CD14-positive monocyte (primary cell): ENCODE measurements at regions not wholly inside any gene's neighbourhood (a gene's known extent, or its start where the extent isn't known, plus 50 kb on each side); places are given as distances from the start of the nearest gene placed in this dataset.

Source experiments
- DNase-seq, 3 donors: peaks; one replicate each; pipeline ENCODE4 v3.0.0-alpha.2; 2011 to 2022
- H2AFZ ChIP-seq: 2 replicates; pipeline ENCODE4 v1.6.0; 2012; ENCODE audit warnings: mild to moderate bottlenecking, low read depth, low read length, inconsistent platforms; ENCODE audit not compliant: insufficient read depth, poor library complexity, severe bottlenecking
- H3K27ac ChIP-seq, 2 donors: 1 replicate in 1 of 2; 2 replicates in 1 of 2; pipeline ENCODE4 v1.5.1; 2012 to 2013; ENCODE audit warnings: low read length in 2 of 2, control low read depth in 1 of 2, inconsistent platforms in 1 of 2, low read depth in 1 of 2, mild to moderate bottlenecking in 1 of 2
- H3K27me3 ChIP-seq, 2 donors: one replicate each; pipeline versions ENCODE4 v1.6.0 to v1.6.1; 2011 to 2013; ENCODE audit warnings: low read length in 2 of 2; ENCODE audit not compliant: control insufficient read depth in 2 of 2, insufficient read depth in 2 of 2
- H3K36me3 ChIP-seq, 2 donors: replicated peaks in 1 of 2; 1 replicate in 1 of 2; 2 replicates in 1 of 2; pipeline versions ENCODE4 v1.5.1 to v1.6.1; 2012 to 2013; ENCODE audit warnings: low read length in 2 of 2, control low read depth in 1 of 2, inconsistent platforms in 1 of 2, mild to moderate bottlenecking in 1 of 2; ENCODE audit not compliant: insufficient read depth in 2 of 2, control insufficient read depth in 1 of 2
- H3K4me1 ChIP-seq, 2 donors: 1 replicate in 1 of 2; 2 replicates in 1 of 2; pipeline versions ENCODE4 v1.5.1 to v1.6.1; 2012 to 2013; ENCODE audit warnings: low read length in 2 of 2, control low read depth in 1 of 2, inconsistent platforms in 1 of 2, mild to moderate bottlenecking in 1 of 2, moderate library complexity in 1 of 2; ENCODE audit not compliant: insufficient read depth in 2 of 2, control insufficient read depth in 1 of 2
- H3K4me2 ChIP-seq: replicated peaks from 2 replicates; pipeline ENCODE3; 2012; ENCODE audit warnings: low read length, moderate library complexity, mild to moderate bottlenecking; ENCODE audit not compliant: poor library complexity, severe bottlenecking; ENCODE audit errors: extremely low read depth
- H3K4me3 ChIP-seq, 3 experiments: fragments of 200-600 bp in 1 of 3; sonication (generic) in 1 of 3; replicated peaks in 1 of 3; 1 replicate in 2 of 3; 2 replicates in 1 of 3; pipeline ENCODE4 v1.5.1; 2011 to 2013; ENCODE audit warnings: low read length in 3 of 3, mild to moderate bottlenecking in 3 of 3, control low read depth in 2 of 3, low read depth in 2 of 3, inconsistent platforms in 1 of 3, moderate library complexity in 1 of 3
- H3K79me2 ChIP-seq: 2 replicates; pipeline ENCODE4 v1.6.0; 2012; ENCODE audit warnings: mild to moderate bottlenecking, control low read depth, inconsistent platforms, low read length, moderate library complexity; ENCODE audit not compliant: insufficient read depth
- H3K9ac ChIP-seq: 2 replicates; pipeline ENCODE4 v1.6.0; 2017; ENCODE audit warnings: low read length, mild to moderate bottlenecking; ENCODE audit not compliant: insufficient read depth, poor library complexity, severe bottlenecking
- H3K9me3 ChIP-seq, 2 donors: replicated peaks in 1 of 2; 1 replicate in 1 of 2; 2 replicates in 1 of 2; pipeline versions ENCODE4 v1.5.1 to v1.6.1; 2012 to 2013; ENCODE audit warnings: low read length in 2 of 2, control low read depth in 1 of 2; ENCODE audit not compliant: control insufficient read depth in 1 of 2, insufficient read depth in 1 of 2
- H4K20me1 ChIP-seq: 2 replicates; pipeline ENCODE4 v1.6.0; 2012; ENCODE audit warnings: mild to moderate bottlenecking, low read length, control low read depth, moderate library complexity; ENCODE audit not compliant: insufficient read depth
- H3K27ac Mint-ChIP-seq, 7 donors: one replicate each; pipeline ENCODE4 v1.8.0; 2020; ENCODE audit warnings: mild to moderate bottlenecking in 7 of 7, mixed read lengths in 7 of 7, moderate library complexity in 6 of 7, inconsistent platforms in 2 of 7
- H3K27me3 Mint-ChIP-seq, 3 donors: one replicate each; pipeline ENCODE4 v1.8.0; 2021 to 2022; ENCODE audit warnings: low read depth in 3 of 3, mild to moderate bottlenecking in 3 of 3, mixed read lengths in 3 of 3, moderate library complexity in 3 of 3, inconsistent platforms in 1 of 3
- H3K36me3 Mint-ChIP-seq, 2 donors: one replicate each; pipeline ENCODE4 v1.8.0; 2020; ENCODE audit warnings: mixed read lengths in 2 of 2, inconsistent platforms in 1 of 2, mild to moderate bottlenecking in 1 of 2
- H3K4me1 Mint-ChIP-seq: one replicate; pipeline ENCODE4 v1.8.0; 2020; ENCODE audit warnings: mild to moderate bottlenecking, mixed read lengths
- H3K4me3 Mint-ChIP-seq, 2 donors: one replicate each; pipeline ENCODE4 v1.8.0; 2020; ENCODE audit warnings: mild to moderate bottlenecking in 2 of 2, mixed read lengths in 2 of 2, moderate library complexity in 1 of 2
- H3K9me3 Mint-ChIP-seq, 7 donors: one replicate each; pipeline ENCODE4 v1.8.0; 2020 to 2022; ENCODE audit warnings: mixed read lengths in 7 of 7, mild to moderate bottlenecking in 6 of 7, moderate library complexity in 6 of 7, inconsistent platforms in 2 of 7
- CTCF ChIP-seq: fragments of 200-600 bp; IDR thresholded peaks from one replicate; pipeline ENCODE4 v1.8.0; 2022; ENCODE audit warnings: antibody characterized with exemption, mild to moderate bottlenecking
- WGBS: methylation state at CpG from one replicate; pipeline ENCODE4 v1.1.5; 2013; ENCODE audit warnings: missing lambda C conversion rate; ENCODE audit not compliant: insufficient coverage; 5-methylcytosine and 5-hydroxymethylcytosine counted together
- intact Hi-C, 2 donors: fragments of 100-400 bp; cut with micrococcal nuclease; formaldehyde crosslinking; loops; one replicate each; pipeline versions ENCODE4 v1.15.0 to v1.15.1; 2023

GRCh38 chr1:195790514-195791168, 817.6 kb downstream of the KCNT2 start:
- Histone ChIP-seq H4K20me1 (no peaks in the 10 kb centered on the region), H3K27ac (no peak overlapping the region), H3K27me3 (no peaks in the 10 kb centered on the region), H3K4me1 (no peaks in the 10 kb centered on the region), H3K79me2 (no peaks in the 10 kb centered on the region), H2AFZ (no peak overlapping the region), H3K9me3 (peaks cover 8 to 16% of the 10 kb centered on the region in 2 donors), H3K36me3 (no peaks in the 10 kb centered on the region), H3K9ac (no peak overlapping the region), H3K4me2 (no peak overlapping the region), H3K4me3 (no peak overlapping the region)
- Mint-ChIP-seq H3K4me3 (no peak overlapping the region), H3K9me3 (peaks cover 2 to 15% (median 4%) of the 10 kb centered on the region in 7 donors), H3K27ac (peak overlapping the region in 1 of 7 donors; percentile 70), H3K4me1 (no peaks in the 10 kb centered on the region), H3K27me3 (no peaks in the 10 kb centered on the region), H3K36me3 (no peaks in the 10 kb centered on the region)
- intact Hi-C loops: no loop called here
- no peak for TF ChIP-seq CTCF
- DNase-seq: no peak
- 97% methylated on average over 8 of the region's 8 CpGs for WGBS

DNA sequence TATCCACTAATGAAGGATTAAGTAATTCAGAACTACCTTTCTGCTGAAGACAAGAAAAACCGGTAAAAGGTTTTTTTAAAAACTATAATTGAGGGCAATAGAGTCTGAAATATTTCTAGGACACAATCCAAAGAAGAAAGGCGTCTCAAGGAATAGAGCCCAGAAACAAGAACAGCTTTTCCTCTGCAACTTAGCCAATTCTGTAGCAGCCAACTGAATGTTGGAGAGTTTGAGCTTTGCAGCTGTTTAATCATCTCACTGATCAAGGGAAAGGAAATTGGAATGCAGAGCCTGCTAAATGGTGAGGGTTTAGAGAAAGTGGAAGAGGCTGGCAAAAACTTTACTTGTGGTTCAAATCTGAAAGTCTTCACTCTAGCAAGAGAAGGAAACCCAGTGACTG, 818.9 kb downstream of the KCNT2 start:
- H3K4me1 Mint-ChIP-seq: no peaks in the 10 kb centered on the region
- Histone ChIP-seq H3K27ac (no peak overlapping the region), H3K9ac (no peak overlapping the region), H4K20me1 (no peaks in the 10 kb centered on the region), H3K4me2 (no peak overlapping the region), H3K36me3 (no peaks in the 10 kb centered on the region), H3K4me3 (no peak overlapping the region), H3K79me2 (no peaks in the 10 kb centered on the region), H3K4me1 (no peaks in the 10 kb centered on the region), H2AFZ (no peak overlapping the region), H3K9me3 (peaks cover 8 to 16% of the 10 kb centered on the region in 2 donors), H3K27me3 (no peaks in the 10 kb centered on the region)
- WGBS: no CpG with 5 or more reads among the region's 2 CpGs
- H3K36me3 Mint-ChIP-seq: no peaks in the 10 kb centered on the region
- intact Hi-C loops: no loop called here
- H3K4me3 Mint-ChIP-seq: no peak overlapping the region
- TF ChIP-seq CTCF: no peak
- no peak for DNase-seq
- H3K27ac Mint-ChIP-seq: no peak overlapping the region
- peaks cover 2 to 15% (median 4%) of the 10 kb centered on the region in 7 donors for H3K9me3 Mint-ChIP-seq
- H3K27me3 Mint-ChIP-seq: no peaks in the 10 kb centered on the region
